HL-60/S4 treated with phorbol 12-myristate 13-acetate at 8.2 ng/mL for 4 days and 3 days (cell line): ENCODE measurements at regions not wholly inside any gene's neighbourhood (a gene's known extent, or its start where the extent isn't known, plus 50 kb on each side); places are given as distances from the start of the nearest gene placed in this dataset.

ENCODE experiments used
- in situ Hi-C: fragments of 300-500 bp; cut with MboI; formaldehyde crosslinking; loops from 2 replicates; pipeline ENCODE4 v1.15.0; 2022; ENCODE audit warnings: low sequenced_read_pairs

DNA sequence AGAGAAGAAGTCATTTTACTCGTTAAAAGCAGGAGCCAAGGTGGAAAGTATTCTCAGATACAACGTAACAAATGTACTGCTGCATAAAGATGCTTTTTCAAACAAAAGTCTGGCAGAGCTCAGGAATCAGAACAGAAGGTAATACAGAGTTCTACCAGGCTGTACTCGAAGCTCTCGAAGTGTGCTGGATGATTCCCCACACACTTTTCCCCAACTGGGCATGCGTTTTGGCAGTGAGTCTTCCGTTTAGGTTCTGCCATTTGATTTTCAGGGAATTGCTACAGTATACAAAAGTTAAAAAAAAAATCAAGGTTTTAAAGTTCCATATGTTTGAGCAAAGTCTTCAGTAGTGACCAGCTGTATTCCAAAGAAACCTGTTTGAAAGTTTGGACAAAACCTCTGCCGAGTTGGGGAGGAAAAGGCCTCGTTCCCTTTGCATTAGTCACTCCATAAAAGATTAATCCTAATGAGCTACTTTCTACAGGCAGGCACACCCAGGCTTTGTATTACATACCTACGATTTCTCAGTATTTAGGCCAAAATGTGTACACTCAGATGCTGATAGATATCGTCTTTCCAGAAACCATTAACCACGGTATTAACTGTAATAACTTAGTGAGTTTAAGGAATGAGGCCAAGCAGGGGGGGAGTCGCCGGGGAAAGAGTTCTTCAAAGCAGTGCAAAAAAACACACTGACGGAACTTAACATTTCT is 477.1 kb downstream of the LMO4 start:
- in situ Hi-C loops = no loop called here

DNA sequence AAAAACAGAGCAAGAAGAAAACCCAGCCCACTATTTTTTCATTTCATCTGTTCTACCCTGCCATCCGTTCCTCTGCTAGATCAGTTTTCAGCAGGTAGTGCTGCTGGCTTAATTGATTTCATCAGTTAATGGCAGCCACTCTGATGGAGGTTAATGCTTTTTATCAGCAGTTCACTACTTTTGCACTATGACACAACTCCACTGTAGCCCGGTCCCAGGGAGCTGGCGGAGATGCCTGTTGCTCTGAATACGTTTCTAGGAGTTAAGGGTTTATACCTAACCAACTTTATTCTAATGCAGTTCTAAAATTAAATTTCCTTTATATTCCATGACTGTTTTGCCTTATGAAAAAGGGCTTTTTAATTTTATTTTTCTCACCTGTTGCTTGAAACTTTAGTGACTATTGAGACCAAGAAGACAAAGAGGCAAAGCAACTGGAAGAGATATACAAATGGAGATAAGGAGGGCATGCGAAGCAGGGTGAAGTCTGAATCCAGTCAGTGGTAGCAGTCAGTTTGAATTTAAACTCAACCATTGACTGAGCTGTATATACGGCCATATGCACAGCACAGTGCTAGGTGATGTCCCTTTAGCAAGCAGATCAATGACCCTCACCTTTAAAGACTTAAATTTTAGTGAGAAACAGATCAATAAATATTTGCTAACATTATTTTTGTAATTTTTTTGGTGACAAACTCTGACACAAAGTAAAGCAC is 477.9 kb downstream of the LMO4 start:
- in situ Hi-C loops = no loop called here

DNA sequence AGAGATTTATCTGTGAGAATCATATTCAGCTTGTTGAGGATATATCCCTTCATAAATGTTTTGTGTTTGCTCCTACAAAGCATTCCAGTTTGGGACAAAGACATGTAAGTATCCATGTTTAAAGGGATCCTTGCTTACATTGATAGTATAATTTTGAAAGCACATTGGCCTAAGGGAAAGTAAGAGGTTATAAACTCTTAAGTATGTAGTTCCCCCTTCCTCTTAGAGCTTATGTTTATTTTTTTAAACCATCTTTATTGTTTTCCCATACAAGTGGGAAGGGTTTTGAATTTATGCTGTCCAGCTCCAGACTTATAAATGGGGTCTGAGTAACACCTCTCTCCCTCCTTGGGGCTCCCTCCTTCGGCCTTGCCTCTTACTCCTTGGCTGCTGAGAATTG is 481.5 kb downstream of the LMO4 start:
- in situ Hi-C loops = no loop called here

DNA sequence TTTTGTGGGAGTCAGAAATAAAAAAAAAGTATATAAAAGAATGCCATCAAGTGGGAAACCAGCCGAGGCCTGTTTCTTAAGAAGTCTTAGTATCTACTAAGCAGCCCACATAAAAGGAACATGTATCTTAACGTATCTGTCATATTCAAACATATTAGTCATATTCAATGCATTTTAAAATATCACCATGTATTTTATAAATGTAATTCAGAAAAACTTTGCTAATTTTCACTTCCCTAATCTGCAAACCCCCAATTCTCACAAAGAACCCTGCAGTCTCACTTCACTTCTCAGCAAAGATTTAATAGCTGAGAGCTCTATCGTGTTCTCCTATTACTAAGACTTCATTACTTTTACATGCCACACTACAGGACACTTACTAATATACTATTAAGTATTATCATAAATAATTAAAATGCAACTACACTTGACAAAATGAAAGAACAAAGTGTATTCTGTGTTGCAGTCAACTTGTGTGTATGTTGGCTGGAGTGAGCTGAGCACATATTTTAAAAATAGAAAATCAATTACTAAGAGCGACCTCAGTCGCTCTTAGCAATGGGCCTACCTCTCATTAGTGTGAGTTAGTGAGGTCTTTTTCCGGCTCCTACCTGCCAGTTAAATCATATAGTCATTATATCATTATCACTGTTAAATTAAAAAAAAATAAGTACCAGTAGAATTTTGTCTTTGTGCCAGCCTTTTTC is 484.3 kb downstream of the LMO4 start:
- in situ Hi-C loops = no loop called here

DNA sequence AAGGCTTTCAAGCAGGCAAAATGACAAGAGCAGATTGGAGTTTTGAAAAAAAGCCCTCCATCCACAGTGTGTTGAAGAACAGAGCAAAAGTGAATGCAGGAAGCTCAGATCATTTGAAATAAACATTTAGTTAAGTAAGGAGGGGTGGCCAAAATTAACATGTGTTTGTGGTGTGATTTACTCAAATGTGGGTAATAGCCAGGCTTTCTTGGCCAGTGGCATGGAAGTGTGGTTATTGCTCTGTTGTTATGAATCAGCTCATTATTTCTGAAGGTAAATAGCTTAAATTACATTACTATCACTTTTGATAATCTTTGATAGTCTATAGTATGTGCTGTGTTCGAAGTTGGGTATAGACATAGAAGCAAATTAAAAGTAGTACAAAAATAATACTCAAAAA is 485.9 kb downstream of the LMO4 start:
- in situ Hi-C loops = no loop called here

DNA sequence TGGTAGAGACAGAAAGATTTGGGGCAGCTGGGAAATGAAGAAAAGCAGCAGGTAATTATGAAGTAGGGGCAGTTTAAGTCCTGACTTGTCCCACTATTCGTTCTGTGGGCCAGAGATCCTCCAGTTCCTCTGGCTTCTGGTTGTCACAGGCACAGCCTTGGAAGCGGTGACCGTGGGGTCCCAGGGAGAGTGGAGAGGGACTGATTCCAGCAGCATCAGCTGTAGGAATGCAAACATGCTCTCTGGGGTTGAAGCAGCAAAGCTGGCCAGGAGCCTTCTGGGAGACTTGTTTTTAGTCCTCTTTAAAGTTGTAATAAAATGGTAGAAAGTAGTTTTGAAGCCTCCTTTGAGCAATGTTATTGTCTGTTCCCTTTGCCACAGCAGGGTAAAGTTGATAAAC is 488.0 kb downstream of the LMO4 start:
- in situ Hi-C loops = no loop called here

DNA sequence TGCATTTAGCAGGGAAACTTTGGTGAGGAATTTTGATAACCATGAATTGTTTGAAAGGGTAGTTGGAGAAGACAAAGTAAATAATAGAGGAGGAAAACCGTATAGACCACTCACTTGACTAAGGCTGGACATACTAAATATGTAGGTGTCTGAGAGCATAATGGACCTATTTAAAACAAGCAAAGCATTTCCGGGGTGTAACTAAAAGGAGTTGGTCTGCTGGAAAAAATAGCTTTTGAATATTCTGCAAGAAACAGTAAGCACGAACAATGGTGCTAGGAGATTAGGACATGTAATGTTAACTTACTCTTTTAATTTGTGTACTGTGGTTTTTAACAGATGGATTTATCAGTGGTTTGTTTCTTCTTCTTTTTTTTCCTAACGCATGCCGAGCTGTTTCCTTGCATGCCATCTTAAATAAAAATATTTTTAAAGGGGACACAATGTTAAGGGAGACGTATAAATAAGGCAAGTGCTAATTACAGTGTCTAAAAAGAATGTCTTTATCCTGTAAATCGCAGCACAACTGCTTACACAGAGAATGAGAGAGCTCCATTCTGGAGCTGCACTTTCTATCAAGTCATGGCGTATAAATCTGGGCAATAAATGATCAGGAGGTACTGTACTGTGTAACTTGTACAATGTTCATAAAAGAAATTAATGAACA is 492.1 kb downstream of the LMO4 start:
- in situ Hi-C loops = no loop called here

DNA sequence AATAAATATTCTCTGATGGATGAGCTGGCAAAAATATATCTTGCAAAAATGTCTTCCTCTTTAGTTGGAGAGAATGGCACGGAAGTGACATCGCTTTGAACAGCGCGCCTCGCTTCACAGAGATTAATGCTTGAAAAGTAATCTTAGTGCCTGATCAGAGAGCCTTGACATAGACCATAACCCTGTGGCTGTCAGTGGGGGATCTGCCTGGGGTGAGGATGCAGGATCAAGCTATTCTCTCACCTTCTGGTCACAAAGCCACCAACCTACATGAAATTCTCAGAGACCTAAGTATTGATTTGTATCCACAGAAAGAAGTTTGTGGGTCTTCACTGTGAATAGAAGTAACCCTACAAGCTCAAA is 492.6 kb downstream of the LMO4 start:
- in situ Hi-C loops = no loop called here

DNA sequence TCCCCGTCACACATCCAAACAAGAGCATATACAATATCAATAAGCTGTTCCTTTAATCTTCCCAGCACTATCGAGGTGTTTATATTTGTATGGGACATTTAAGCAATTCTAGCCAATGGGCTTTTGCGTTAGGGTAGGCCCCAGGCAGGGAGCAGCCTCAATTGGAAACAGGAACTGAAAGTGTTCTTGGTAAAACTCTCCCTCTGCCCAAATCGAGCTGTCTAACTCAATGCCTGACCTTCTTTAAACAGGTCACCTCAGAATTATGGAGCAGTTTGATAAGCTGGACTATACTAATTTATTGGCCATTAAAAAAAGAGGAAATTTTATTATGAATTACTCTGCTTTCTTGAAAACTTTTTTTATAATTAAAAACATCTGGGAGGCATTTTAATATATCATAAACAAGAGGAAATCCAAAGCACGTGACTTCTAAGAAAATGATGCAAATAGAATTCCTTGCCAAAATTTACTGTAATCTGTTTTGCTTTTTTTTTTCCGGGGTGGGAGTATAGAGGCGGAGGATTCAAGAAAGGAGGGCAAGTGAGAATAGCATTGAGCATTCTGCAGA is 498.1 kb downstream of the LMO4 start:
- in situ Hi-C loops = no loop called here

DNA sequence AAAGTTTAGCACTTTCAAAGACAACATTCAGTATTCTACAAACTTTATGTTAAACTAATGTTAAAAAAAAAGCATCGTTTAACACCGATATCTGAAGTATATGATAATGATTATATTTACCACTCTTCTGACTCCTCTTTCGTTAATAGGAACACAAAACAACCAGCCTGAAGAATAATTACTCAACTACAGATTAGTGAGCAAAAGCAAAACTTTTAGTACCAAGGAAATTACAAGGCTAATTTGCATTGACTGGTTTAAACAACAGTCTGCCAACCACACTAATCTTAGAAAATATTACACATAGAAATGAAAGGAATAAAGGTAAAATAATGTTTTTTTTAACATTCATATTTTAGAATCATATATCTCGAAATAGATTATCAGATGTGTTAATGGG is 500.7 kb downstream of the LMO4 start:
- in situ Hi-C loops = no loop called here

DNA sequence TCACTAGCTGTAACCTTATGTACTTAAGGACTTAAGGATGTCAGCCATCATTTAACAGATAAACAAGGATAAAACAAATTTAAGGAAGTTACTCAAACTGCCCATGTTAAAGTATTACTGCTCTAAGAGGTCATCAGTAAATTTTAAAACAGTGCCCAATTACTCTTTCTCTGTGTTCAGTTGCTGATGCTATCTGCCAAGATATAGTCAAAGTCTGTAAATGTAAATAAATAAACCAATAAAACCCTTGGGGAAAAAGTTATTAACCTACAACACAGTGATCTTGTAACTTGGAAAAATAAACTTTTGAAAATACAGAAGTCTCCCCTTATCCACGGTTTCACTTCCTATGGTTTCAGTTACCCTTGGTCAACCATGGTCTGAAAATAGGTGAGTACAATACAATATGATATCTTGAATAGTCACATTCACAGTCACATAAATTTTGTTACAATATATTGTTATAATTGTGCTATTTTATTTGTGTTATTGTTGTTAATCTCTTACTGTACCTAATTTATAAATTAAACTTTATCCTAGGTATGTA is 501.8 kb downstream of the LMO4 start:
- in situ Hi-C loops = no loop called here

DNA sequence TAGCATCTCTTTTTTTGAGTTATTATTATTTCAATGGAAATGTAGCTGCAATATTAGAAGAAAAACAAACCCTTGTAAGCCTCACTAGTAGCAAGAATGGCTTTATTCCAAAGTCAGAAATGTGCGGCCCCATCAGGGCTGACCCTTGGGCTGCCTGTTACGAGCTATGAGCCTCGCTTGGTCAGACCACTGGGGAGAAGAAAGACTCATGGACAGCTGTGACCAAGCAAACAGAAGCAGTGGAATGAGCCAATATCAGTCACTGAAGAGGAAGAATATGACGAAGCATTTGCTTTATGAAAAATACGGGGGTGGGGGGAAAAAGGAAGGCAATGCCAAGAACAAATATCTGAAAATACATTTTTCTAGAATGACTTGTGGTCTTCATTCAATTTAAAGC is 504.5 kb downstream of the LMO4 start:
- in situ Hi-C loops = no loop called here

DNA sequence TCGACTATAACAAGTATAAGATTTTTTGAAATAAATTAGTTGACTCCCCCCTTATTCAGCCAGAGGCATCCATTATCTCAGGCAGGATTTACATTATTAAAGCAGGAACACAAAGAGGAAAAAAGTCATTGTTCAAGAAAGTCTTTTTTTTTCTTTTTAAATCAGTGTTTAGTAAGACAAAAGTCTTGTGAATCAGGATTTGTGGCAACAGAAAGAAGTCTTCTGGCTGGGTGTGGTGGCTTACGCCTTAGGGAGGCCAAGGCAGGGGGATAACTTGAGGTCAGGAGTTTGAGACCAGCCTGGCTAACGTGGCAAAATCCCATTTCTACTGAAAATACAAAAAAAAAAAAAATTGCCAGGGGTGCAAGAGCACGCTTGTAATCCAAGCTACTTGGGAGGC is 505.5 kb downstream of the LMO4 start:
- in situ Hi-C loops = no loop called here

DNA sequence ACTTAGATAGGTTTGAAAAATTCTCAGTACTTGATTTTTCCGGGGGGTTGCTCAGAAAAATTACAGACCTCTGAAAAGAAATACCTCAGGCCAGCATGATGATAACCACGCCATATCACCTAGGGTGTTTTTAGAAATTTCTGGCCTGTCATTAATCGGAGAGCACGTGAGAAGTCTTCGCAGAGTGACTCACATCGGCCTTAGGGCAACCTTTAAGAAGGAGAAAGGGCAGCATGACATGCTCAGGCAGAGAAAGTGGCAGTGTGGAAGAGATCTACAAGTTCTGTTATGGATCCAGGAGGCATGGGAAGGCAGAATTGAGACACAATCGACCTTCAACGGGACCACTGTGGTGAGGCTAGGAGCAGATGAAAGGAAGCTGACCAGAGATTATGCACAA is 506.3 kb downstream of the LMO4 start:
- in situ Hi-C loops = no loop called here

DNA sequence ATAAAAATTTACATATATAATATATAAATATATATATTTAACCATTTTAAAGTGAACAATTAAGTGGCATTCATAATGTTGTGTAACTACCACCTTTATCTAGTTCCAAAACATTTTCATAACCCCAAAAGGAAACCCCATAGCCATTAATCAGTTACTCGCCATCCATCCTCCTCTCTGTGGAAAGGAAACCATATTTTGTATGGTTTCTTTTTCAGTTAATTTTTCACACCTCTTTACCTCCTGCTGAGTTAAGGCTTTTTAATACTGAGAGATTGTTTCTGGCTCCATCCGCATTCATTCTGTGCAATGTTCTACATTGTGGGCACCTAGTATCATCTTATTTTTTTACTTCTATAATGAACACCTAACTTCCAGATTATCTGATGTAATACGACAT is 512.1 kb downstream of the LMO4 start:
- in situ Hi-C loops = no loop called here

DNA sequence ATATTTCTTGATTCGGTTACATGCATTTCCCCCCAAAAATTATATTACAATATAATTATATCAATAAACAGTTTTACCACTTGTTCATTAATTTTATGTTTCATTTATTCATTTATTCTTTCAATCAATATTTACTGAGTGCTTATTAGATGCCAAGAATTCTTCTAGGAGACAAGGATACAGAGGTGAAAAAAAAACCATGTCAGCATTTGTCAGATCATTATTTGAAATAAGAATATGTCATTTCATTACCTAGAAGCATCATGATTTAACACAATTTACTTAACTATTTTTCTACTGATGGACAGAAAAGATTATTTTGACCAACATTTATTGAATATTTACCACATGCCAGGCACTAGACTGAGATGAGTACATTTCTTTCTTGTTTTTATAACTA is 512.7 kb downstream of the LMO4 start:
- in situ Hi-C loops = no loop called here

DNA sequence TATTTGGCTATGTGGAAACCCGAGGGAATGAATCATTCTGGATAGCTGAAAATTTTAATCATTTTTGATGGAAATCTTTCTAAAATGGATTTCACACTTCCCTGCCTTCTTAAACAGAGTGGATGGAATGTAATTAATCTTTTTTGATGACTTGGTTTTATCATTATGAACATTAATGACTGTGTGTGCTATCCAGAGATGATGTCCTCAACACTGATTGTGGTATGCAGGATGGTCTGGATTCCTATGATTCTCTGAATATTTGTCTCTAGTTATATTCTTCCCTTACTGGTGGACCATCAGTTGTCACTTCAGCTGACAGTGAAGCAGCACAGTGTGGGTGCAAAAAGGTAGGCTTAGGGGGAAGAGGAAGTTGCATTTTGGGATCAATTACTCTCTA is 513.5 kb downstream of the LMO4 start:
- in situ Hi-C loops = no loop called here

DNA sequence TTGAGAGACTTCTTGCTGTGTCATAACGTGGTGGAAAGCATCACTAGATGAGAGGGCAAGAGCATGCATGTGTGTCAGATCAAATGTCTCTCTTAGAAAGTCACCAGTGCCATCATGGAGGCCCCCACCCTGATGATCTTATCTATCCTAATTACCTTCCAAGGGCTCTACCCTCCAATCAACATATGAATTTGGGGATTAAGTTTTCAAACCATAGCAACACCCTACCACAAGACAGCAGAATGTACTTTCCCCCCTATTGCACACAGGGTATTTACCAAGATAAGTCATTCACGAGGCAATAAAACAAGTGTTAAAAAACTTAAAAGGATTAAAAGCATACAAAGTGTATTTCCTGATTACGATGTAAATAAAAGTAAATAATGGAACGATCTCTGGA is 515.6 kb downstream of the LMO4 start:
- in situ Hi-C loops = no loop called here

DNA sequence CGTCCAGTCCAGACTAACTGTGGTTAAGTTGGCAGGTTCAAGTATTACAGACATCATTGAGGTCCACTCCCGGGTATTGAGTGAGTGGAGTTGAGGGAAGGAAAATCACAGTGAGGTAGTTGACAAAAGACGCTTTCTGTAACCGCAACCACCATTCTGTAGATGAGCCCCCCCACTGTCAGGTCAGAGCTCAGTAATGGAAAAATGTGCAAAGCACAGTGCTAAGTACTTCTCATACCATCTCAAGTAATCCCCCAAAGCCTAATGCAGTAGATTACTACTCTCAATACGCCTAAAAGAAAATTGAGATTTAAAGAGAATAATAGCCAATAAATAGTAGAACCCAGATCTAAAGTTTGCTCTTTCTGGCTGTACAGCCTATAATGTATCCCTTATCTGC is 522.8 kb downstream of the LMO4 start:
- in situ Hi-C loops = no loop called here

DNA sequence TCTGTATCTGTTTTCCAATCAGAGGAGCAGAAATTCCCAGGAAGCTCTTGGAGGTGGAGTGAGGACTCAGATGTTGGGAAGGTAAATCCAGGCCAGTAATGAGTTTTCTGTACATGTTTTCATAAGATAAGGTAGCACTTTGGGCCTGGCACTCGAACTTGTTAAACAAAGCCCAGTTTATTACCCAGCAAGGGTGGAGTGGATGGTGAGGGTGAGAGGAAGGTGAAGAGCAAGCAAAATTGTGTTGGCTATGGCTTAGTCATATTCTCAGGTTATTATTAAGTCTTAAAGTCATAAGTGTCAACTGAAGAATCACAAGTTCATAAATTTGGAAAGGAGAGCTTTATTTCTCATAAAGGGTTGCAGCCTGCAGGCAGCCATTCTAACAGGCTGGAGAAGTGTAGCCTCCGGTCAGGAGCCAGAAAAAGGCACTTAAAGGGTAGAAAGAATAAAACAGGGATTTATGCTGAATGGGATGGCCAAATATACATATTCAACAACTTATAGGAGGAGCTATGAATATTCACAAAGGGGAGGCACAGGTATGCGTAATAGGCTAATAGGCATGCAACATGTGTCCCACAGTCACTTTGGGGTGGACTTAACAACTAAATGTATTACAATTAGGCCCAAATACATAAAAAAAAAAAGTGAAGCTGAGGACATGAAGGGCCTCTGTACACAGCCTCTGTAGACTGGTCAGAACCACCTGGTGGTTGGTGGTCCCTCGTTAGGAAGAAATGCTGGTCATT is 523.9 kb downstream of the LMO4 start:
- in situ Hi-C loops = no loop called here
